K562 (cell line): ENCODE measurements at regions not wholly inside any gene's neighbourhood (a gene's known extent, or its start where the extent isn't known, plus 50 kb on each side); places are given as distances from the start of the nearest gene placed in this dataset.

ENCODE experiments used
- ATAC-seq: fragments of 200-7000 bp; cut with Tn5 transposase; 3 replicates; pipeline ENCODE4 v1.9.1; 2020; ENCODE audit warnings: moderate library complexity
- BruUV-seq: library from RNA; stranded (reverse); fragments of 400-500 nt; replicated peaks from 2 replicates; lab custom pipeline; 2021; lab: Mats Ljungman, UMichigan
- CTCF ChIA-PET: fragments of 300-600 bp; formaldehyde crosslinking; extraction: SDS; loops from one replicate; lab custom pipeline; 2021; ENCODE audit warnings: low intra/inter-chr PET ratio; lab: Yijun Ruan, JAX
- POLR2A ChIA-PET: fragments of 300-600, 350-650 bp; sonication (Branson Sonifier 250); formaldehyde crosslinking; extraction: SDS; loops from one replicate; lab custom pipeline; 2021; ENCODE audit warnings: antibody characterized with exemption, inconsistent platforms; lab: Yijun Ruan, JAX
- DNase-seq, 4 experiments: peaks; one replicate each; pipeline versions ENCODE4 v3.0.0 to v3.0.0-alpha.2; 2011 to 2018; ENCODE audit warnings: low spot score in 3 of 4, mixed read lengths in 3 of 4; ENCODE audit errors: extremely low read depth in 1 of 4
- FAIRE-seq: peaks from 2 replicates; lab custom pipeline; 2011; peaks lifted over from hg19 to GRCh38; lab: Jason Lieb, UNC
- H2AFZ ChIP-seq: 2 replicates; pipeline ENCODE4 v1.6.0; 2011; ENCODE audit warnings: low read depth, low read length, control low read depth, inconsistent platforms
- H3K27ac ChIP-seq: fragments of 200-600 bp; 3 replicates; pipeline ENCODE4 v1.8.0; 2011; ENCODE audit warnings: low read depth, mild to moderate bottlenecking, control low read depth, inconsistent platforms, low read length, moderate library complexity, mixed read lengths; ENCODE audit errors: extremely low read depth
- H3K27me3 ChIP-seq, 2 experiments: fragments of 300-600 bp in 1 of 2; 2 replicates in 1 of 2; 3 replicates in 1 of 2; pipeline versions ENCODE4 v1.6.0 to v1.8.0; 2011; ENCODE audit warnings: inconsistent platforms in 2 of 2, low read length in 2 of 2, mild to moderate bottlenecking in 1 of 2, mixed read lengths in 1 of 2, moderate library complexity in 1 of 2; ENCODE audit not compliant: control insufficient read depth in 2 of 2, insufficient read depth in 2 of 2
- H3K36me3 ChIP-seq: fragments of 300-600 bp; 3 replicates; pipeline ENCODE4 v1.8.0; 2011; ENCODE audit warnings: mild to moderate bottlenecking, low read length, inconsistent platforms; ENCODE audit not compliant: control insufficient read depth, insufficient read depth
- H3K4me1 ChIP-seq, 2 experiments: fragments of 200-600 bp in 1 of 2; replicated peaks in 1 of 2; 2 replicates in 1 of 2; 3 replicates in 1 of 2; pipeline versions ENCODE4 v1.5.1 to v1.8.0; 2011; ENCODE audit warnings: inconsistent platforms in 2 of 2, low read length in 2 of 2, mild to moderate bottlenecking in 1 of 2, mixed read lengths in 1 of 2, moderate library complexity in 1 of 2; ENCODE audit not compliant: control insufficient read depth in 2 of 2, insufficient read depth in 2 of 2
- H3K4me2 ChIP-seq: 2 replicates; pipeline ENCODE4 v1.6.1; 2011; ENCODE audit warnings: low read length, control low read depth, inconsistent platforms, mixed read lengths; ENCODE audit not compliant: insufficient read depth
- H3K4me3 ChIP-seq: fragments of 200-600 bp; sonication (generic), shearing (Covaris generic); 2 replicates; pipeline ENCODE4 v1.5.1; 2016; ENCODE audit warnings: control low read depth, inconsistent platforms
- H3K79me2 ChIP-seq: fragments of 200-600 bp; 3 replicates; pipeline ENCODE4 v1.8.0; 2011; ENCODE audit warnings: low read length, inconsistent platforms; ENCODE audit not compliant: control insufficient read depth, insufficient read depth
- H3K9ac ChIP-seq, 2 experiments: 2 replicates each; pipeline versions ENCODE4 v1.6.0 to v1.6.1; 2011; ENCODE audit warnings: low read depth in 2 of 2, low read length in 2 of 2, control low read depth in 1 of 2, inconsistent platforms in 1 of 2, mild to moderate bottlenecking in 1 of 2, mixed read lengths in 1 of 2; ENCODE audit not compliant: insufficient read depth in 1 of 2
- H3K9me1 ChIP-seq: one replicate; pipeline ENCODE4 v1.6.0; 2011; ENCODE audit warnings: inconsistent platforms, mild to moderate bottlenecking, low read length, moderate library complexity; ENCODE audit not compliant: control insufficient read depth, insufficient read depth
- H3K9me3 ChIP-seq: replicated peaks from 2 replicates; pipeline ENCODE4 v1.5.1; 2011; ENCODE audit warnings: low read depth, low read length, inconsistent platforms; ENCODE audit not compliant: control insufficient read depth, insufficient read depth
- H4K20me1 ChIP-seq: replicated peaks from 2 replicates; pipeline ENCODE4 v1.6.1; 2011; ENCODE audit warnings: low read length, inconsistent platforms, mixed read lengths; ENCODE audit not compliant: control insufficient read depth, insufficient read depth
- CBX1 ChIP-seq: sonication (generic); IDR thresholded peaks from 2 replicates; pipeline ENCODE4 v1.6.1; 2016; ENCODE audit warnings: antibody characterized with exemption, low read depth, mild to moderate bottlenecking
- MED1 ChIP-seq: sonication (generic); formaldehyde crosslinking; IDR thresholded peaks from 2 replicates; pipeline ENCODE4 v1.8.1; 2023; ENCODE audit warnings: missing genetic modification reagents, borderline replicate concordance
- MYC ChIP-seq, 2 experiments: fragments of 250-450 bp in 1 of 2; sonication (Bioruptor Pico) in 1 of 2; IDR thresholded peaks; 2 replicates each; pipeline versions ENCODE4 v1.5.1 to v1.6.1; 2012 to 2021; ENCODE audit warnings: low read depth in 2 of 2, borderline replicate concordance in 1 of 2, improper control_type of control experiment in 1 of 2, low read length in 1 of 2, mild to moderate bottlenecking in 1 of 2, moderate library complexity in 1 of 2
- RBM39 ChIP-seq: fragments of 200-400 bp; formaldehyde crosslinking; optimal IDR thresholded peaks from 2 replicates; pipeline ENCODE3; 2018; ENCODE audit warnings: low read depth, low read length
- RFX5 ChIP-seq: IDR thresholded peaks from 2 replicates; pipeline ENCODE4 v1.6.1; 2011; ENCODE audit warnings: low read depth, mild to moderate bottlenecking, improper control_type of control experiment, low read length
- ZNF316 ChIP-seq: fragments of 450-650 bp; IDR thresholded peaks from 2 replicates; pipeline ENCODE4 v1.6.1; 2016
- ZNF507 ChIP-seq: conservative IDR thresholded peaks from 2 replicates; pipeline ENCODE4 v1.6.1; 2017; ENCODE audit warnings: missing genetic modification characterization, missing compliant biosample characterization
- WGBS: fragments of 100-300 bp; shearing (Covaris generic); methylation state at CpG from one replicate; pipeline ENCODE4 v1.1.6; 2016; ENCODE audit warnings: low coverage, mixed read lengths; ENCODE audit not compliant: insufficient coverage; ENCODE audit errors: missing lambda C conversion rate; 5-methylcytosine and 5-hydroxymethylcytosine counted together
- in situ Hi-C: fragments of 300-500 bp; cut with MboI; formaldehyde crosslinking; loops from 4 replicates; pipeline ENCODE4 v1.15.0; 2018; ENCODE audit warnings: inconsistent platforms, mixed read lengths
- intact Hi-C: fragments of 100-400 bp; cut with micrococcal nuclease; formaldehyde crosslinking; loops from 2 replicates; pipeline ENCODE4 v1.14.2; 2022
- TF ChIP-seq, protein P1 (sequence below): fragments of 150-350 bp; IDR thresholded peaks from 2 replicates; pipeline ENCODE4 v1.6.1; 2014; ENCODE audit warnings: low read depth, mild to moderate bottlenecking, low read length, borderline replicate concordance
- TF ChIP-seq, protein P2 (sequence below): fragments of 450-650 bp; conservative IDR thresholded peaks from 2 replicates; pipeline ENCODE4 v1.6.1; 2016; ENCODE audit warnings: missing genetic modification characterization, low read depth, mild to moderate bottlenecking, missing compliant biosample characterization, moderate library complexity
- TF ChIP-seq, protein P3 (sequence below), 2 experiments: fragments of 450-650 bp in 1 of 2; sonication (generic) in 1 of 2; formaldehyde crosslinking in 1 of 2; IDR thresholded peaks in 1 of 2; conservative IDR thresholded peaks in 1 of 2; 2 replicates each; pipeline versions ENCODE4 v1.6.1 to v1.8.1; 2016 to 2023; ENCODE audit warnings: mild to moderate bottlenecking in 2 of 2, moderate library complexity in 2 of 2, inconsistent platforms in 1 of 2, missing genetic modification reagents in 1 of 2
- TF ChIP-seq, protein P4 (sequence below): fragments of 250-450 bp; sonication (Bioruptor Pico); IDR thresholded peaks from 2 replicates; pipeline ENCODE4 v1.8.0; 2021; ENCODE audit warnings: mild to moderate bottlenecking, moderate library complexity

GRCh38 chr5:105428451-105429380, 1866.1 kb upstream of the NUDT12 start:
- in situ Hi-C loops (no loop called here), intact Hi-C loops (no loop called here)
- no TSS peak for BruUV-seq
- Histone ChIP-seq H4K20me1 (no peaks in the 10 kb centered on the region), H3K27ac (no peak overlapping the region), H3K4me1 (no peaks in the 10 kb centered on the region), H3K79me2 (no peaks in the 10 kb centered on the region), H3K4me2 (no peak overlapping the region), H3K36me3 (no peaks in the 10 kb centered on the region), H2AFZ (no peak overlapping the region), H3K9me1 (no peaks in the 10 kb centered on the region), H3K27me3 (no peaks in the 10 kb centered on the region), H3K9ac (no peak overlapping the region), H3K9me3 (no peaks in the 10 kb centered on the region), H3K4me3 (no peak overlapping the region)
- ChIA-PET POLR2A (no interaction called here), CTCF (no interaction called here)
- 0% methylated on average over 2 of the region's 2 CpGs for WGBS
- no peak for DNase-seq
- no peak for ATAC-seq
- FAIRE-seq = no peak
- TF ChIP-seq, protein P1, sequence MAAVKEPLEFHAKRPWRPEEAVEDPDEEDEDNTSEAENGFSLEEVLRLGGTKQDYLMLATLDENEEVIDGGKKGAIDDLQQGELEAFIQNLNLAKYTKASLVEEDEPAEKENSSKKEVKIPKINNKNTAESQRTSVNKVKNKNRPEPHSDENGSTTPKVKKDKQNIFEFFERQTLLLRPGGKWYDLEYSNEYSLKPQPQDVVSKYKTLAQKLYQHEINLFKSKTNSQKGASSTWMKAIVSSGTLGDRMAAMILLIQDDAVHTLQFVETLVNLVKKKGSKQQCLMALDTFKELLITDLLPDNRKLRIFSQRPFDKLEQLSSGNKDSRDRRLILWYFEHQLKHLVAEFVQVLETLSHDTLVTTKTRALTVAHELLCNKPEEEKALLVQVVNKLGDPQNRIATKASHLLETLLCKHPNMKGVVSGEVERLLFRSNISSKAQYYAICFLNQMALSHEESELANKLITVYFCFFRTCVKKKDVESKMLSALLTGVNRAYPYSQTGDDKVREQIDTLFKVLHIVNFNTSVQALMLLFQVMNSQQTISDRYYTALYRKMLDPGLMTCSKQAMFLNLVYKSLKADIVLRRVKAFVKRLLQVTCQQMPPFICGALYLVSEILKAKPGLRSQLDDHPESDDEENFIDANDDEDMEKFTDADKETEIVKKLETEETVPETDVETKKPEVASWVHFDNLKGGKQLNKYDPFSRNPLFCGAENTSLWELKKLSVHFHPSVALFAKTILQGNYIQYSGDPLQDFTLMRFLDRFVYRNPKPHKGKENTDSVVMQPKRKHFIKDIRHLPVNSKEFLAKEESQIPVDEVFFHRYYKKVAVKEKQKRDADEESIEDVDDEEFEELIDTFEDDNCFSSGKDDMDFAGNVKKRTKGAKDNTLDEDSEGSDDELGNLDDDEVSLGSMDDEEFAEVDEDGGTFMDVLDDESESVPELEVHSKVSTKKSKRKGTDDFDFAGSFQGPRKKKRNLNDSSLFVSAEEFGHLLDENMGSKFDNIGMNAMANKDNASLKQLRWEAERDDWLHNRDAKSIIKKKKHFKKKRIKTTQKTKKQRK = no peak
- TF ChIP-seq, protein P2, sequence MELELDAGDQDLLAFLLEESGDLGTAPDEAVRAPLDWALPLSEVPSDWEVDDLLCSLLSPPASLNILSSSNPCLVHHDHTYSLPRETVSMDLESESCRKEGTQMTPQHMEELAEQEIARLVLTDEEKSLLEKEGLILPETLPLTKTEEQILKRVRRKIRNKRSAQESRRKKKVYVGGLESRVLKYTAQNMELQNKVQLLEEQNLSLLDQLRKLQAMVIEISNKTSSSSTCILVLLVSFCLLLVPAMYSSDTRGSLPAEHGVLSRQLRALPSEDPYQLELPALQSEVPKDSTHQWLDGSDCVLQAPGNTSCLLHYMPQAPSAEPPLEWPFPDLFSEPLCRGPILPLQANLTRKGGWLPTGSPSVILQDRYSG (tag) = no peak
- TF ChIP-seq, protein P3, sequence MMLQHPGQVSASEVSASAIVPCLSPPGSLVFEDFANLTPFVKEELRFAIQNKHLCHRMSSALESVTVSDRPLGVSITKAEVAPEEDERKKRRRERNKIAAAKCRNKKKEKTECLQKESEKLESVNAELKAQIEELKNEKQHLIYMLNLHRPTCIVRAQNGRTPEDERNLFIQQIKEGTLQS (IDR thresholded peaks at IDR 0.05) = no peak
- TF ChIP-seq, protein P3 (CRISPR knock-in tag; conservative IDR thresholded peaks at IDR 0.05) = no peak
- no peak for TF ChIP-seq RBM39
- no peak for TF ChIP-seq MYC (IDR thresholded peaks at IDR 0.05; ENCODE audit: low read depth, low read length)
- no peak for TF ChIP-seq MYC (CRISPR knock-in tag; IDR thresholded peaks at IDR 0.05; ENCODE audit: borderline replicate concordance, low read depth)
- no peak for TF ChIP-seq ZNF316
- no peak for TF ChIP-seq MED1 (CRISPR knock-in tag)
- no peak for TF ChIP-seq CBX1
- TF ChIP-seq, protein P4, sequence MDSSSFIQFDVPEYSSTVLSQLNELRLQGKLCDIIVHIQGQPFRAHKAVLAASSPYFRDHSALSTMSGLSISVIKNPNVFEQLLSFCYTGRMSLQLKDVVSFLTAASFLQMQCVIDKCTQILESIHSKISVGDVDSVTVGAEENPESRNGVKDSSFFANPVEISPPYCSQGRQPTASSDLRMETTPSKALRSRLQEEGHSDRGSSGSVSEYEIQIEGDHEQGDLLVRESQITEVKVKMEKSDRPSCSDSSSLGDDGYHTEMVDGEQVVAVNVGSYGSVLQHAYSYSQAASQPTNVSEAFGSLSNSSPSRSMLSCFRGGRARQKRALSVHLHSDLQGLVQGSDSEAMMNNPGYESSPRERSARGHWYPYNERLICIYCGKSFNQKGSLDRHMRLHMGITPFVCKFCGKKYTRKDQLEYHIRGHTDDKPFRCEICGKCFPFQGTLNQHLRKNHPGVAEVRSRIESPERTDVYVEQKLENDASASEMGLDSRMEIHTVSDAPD (CRISPR knock-in tag) = no peak
- TF ChIP-seq ZNF507 (tag) = no peak
- no peak for TF ChIP-seq RFX5
